Caco-2 (cell line): ENCODE measurements at regions not wholly inside any gene's neighbourhood (a gene's known extent, or its start where the extent isn't known, plus 50 kb on each side); places are given as distances from the start of the nearest gene placed in this dataset.

ENCODE experiments used
- BruUV-seq: library from RNA; stranded (reverse); fragments of 400-500 nt; replicated peaks from 2 replicates; lab custom pipeline; 2021; lab: Mats Ljungman, UMichigan
- CTCF ChIA-PET: fragments of 300-600 bp; sonication (Branson Sonifier 250); formaldehyde crosslinking; loops from one replicate; lab custom pipeline; 2022; ENCODE audit warnings: antibody characterized with exemption; lab: Charles Lee
- POLR2A ChIA-PET: fragments of 300-600 bp; sonication (Branson Sonifier 250); formaldehyde crosslinking; loops from one replicate; lab custom pipeline; 2022; ENCODE audit warnings: antibody characterized with exemption; lab: Charles Lee
- DNase-seq, 2 experiments: peaks; one replicate each; pipeline versions ENCODE4 v3.0.0 to v3.0.0-alpha.2; 2020 to 2022
- H3K27me3 ChIP-seq: replicated peaks from 2 replicates; pipeline ENCODE4 v1.6.0; 2011; ENCODE audit warnings: low read length; ENCODE audit not compliant: control insufficient read depth, insufficient read depth
- H3K36me3 ChIP-seq: 2 replicates; pipeline ENCODE4 v1.5.1; 2011; ENCODE audit warnings: low read length; ENCODE audit not compliant: control insufficient read depth, insufficient read depth
- H3K4me1 ChIP-seq: fragments of 250-450 bp; sonication (Bioruptor Pico); 2 replicates; pipeline ENCODE4 v1.5.1; 2020; ENCODE audit warnings: mild to moderate bottlenecking
- H3K4me3 ChIP-seq: 2 replicates; pipeline ENCODE4 v1.5.1; 2011; ENCODE audit warnings: low read depth, mild to moderate bottlenecking, control low read depth, low read length
- H3K9me3 ChIP-seq: fragments of 250-450 bp; sonication (Bioruptor Pico); 2 replicates; pipeline ENCODE4 v1.5.1; 2020; ENCODE audit warnings: mild to moderate bottlenecking, moderate library complexity
- H3K27ac Mint-ChIP-seq: one replicate; pipeline ENCODE4 v1.8.0; 2022; ENCODE audit warnings: mixed read lengths; ENCODE audit not compliant: unreplicated experiment
- H3K27me3 Mint-ChIP-seq: one replicate; pipeline ENCODE4 v1.8.0; 2022; ENCODE audit warnings: mixed read lengths; ENCODE audit not compliant: insufficient read depth, unreplicated experiment
- H3K36me3 Mint-ChIP-seq: one replicate; pipeline ENCODE4 v1.8.0; 2022; ENCODE audit warnings: mild to moderate bottlenecking, mixed read lengths; ENCODE audit not compliant: insufficient read depth, unreplicated experiment
- H3K4me1 Mint-ChIP-seq: one replicate; pipeline ENCODE4 v1.8.0; 2022; ENCODE audit warnings: low read depth, mixed read lengths; ENCODE audit not compliant: unreplicated experiment
- H3K4me3 Mint-ChIP-seq: one replicate; pipeline ENCODE4 v1.8.0; 2022; ENCODE audit warnings: mild to moderate bottlenecking, moderate library complexity, mixed read lengths; ENCODE audit not compliant: unreplicated experiment
- H3K9me3 Mint-ChIP-seq: one replicate; pipeline ENCODE4 v1.8.0; 2022; ENCODE audit warnings: mixed read lengths; ENCODE audit not compliant: unreplicated experiment
- CTCF ChIP-seq, 2 experiments: fragments of 200-600 bp in 1 of 2; IDR thresholded peaks; 1 replicate in 1 of 2; 2 replicates in 1 of 2; pipeline versions ENCODE4 v1.5.1 to v1.8.0; 2011 to 2022; ENCODE audit warnings: antibody characterized with exemption in 1 of 2, control low read depth in 1 of 2, inconsistent platforms in 1 of 2, low read depth in 1 of 2, low read length in 1 of 2, mild to moderate bottlenecking in 1 of 2, moderate library complexity in 1 of 2; ENCODE audit not compliant: insufficient read depth in 1 of 2, severe bottlenecking in 1 of 2, unreplicated experiment in 1 of 2
- intact Hi-C: fragments of 100-400 bp; cut with micrococcal nuclease; formaldehyde crosslinking; loops from one replicate; pipeline ENCODE4 v1.10.0; 2022; ENCODE audit not compliant: unreplicated experiment

DNA sequence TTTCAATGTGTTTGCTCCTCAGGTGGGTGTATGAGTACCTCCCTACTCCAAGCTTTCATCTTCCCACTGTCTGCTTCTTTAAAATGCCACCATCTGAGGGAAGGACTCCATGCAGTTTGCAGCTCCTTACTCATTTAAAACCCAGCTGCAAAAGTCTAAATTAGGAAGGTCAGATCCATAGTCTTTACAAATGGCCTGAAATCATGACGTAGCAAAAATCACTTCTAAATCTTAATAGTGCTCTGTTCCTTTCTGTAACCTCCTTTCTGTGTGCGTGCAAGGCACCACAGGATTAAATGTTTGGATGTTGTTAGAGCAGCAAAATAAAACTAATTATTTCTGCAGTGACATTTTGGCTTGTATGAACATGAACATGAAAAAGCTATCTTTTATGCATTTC is 366.9 kb upstream of the IGFBP3 start:
- H3K9me3 ChIP-seq: no peaks in the 10 kb centered on the region
- intact Hi-C loops: no loop called here
- no peaks in the 10 kb centered on the region for H3K4me1 ChIP-seq
- Mint-ChIP-seq H3K4me1 (no peaks in the 10 kb centered on the region), H3K4me3 (no peak overlapping the region), H3K36me3 (no peaks in the 10 kb centered on the region), H3K27me3 (no peaks in the 10 kb centered on the region), H3K9me3 (no peaks in the 10 kb centered on the region), H3K27ac (no peak overlapping the region)
- no TSS peak for BruUV-seq
- no peak for DNase-seq
- no peaks in the 10 kb centered on the region for H3K27me3 ChIP-seq
- ChIA-PET CTCF (no interaction called here), POLR2A (no interaction called here)
- no peak for TF ChIP-seq CTCF (IDR thresholded peaks at IDR 0.05; ENCODE audit: insufficient read depth in 1 of 2, low read depth in 1 of 2, low read length in 1 of 2, severe bottlenecking in 1 of 2, unreplicated experiment in 1 of 2)
- no peak overlapping the region for H3K4me3 ChIP-seq
- H3K36me3 ChIP-seq: no peaks in the 10 kb centered on the region

- no peaks in the 10 kb centered on the region for H3K9me3 ChIP-seq
- H3K4me1 ChIP-seq: no peaks in the 10 kb centered on the region
- no peaks in the 10 kb centered on the region for H3K4me1 Mint-ChIP-seq
- no peak for TF ChIP-seq CTCF (IDR thresholded peaks at IDR 0.05; ENCODE audit: insufficient read depth in 1 of 2, low read depth in 1 of 2, low read length in 1 of 2, severe bottlenecking in 1 of 2, unreplicated experiment in 1 of 2)
- ChIA-PET POLR2A (no interaction called here), CTCF (no interaction called here)
- H3K4me3 ChIP-seq: no peak overlapping the region
- no peak overlapping the region for H3K27ac Mint-ChIP-seq
- no TSS peak for BruUV-seq
- DNase-seq: no peak
- H3K36me3 ChIP-seq: no peaks in the 10 kb centered on the region
- no peaks in the 10 kb centered on the region for H3K27me3 Mint-ChIP-seq
- intact Hi-C loops: no loop called here
- no peaks in the 10 kb centered on the region for H3K27me3 ChIP-seq
- H3K4me3 Mint-ChIP-seq: no peak overlapping the region
- no peaks in the 10 kb centered on the region for H3K9me3 Mint-ChIP-seq
- H3K36me3 Mint-ChIP-seq: no peaks in the 10 kb centered on the region
Measured at GRCh38 chr7:46286957-46287356, 365.9 kb upstream of the IGFBP3 start.

- no peak overlapping the region for H3K4me3 ChIP-seq
- Mint-ChIP-seq H3K27ac (no peak overlapping the region), H3K4me1 (peaks cover 2% of the 10 kb centered on the region)
Measured at GRCh38 chr7:46286356-46286755, 365.3 kb upstream of the IGFBP3 start.

More at GRCh38 chr7:46286356-46286755, 365.3 kb upstream of the IGFBP3 start:
- no peak for DNase-seq
- ChIA-PET CTCF (no interaction called here), POLR2A (no interaction called here)
- Histone ChIP-seq H3K4me1 (peaks cover 2% of the 10 kb centered on the region; the same call in 1 of the 2 replicates), H3K9me3 (no peaks in the 10 kb centered on the region), H3K27me3 (no peaks in the 10 kb centered on the region), H3K36me3 (no peaks in the 10 kb centered on the region)
- Mint-ChIP-seq H3K4me3 (no peak overlapping the region), H3K36me3 (no peaks in the 10 kb centered on the region), H3K9me3 (no peaks in the 10 kb centered on the region), H3K27me3 (no peaks in the 10 kb centered on the region)
- TF ChIP-seq CTCF (IDR thresholded peaks at IDR 0.05; ENCODE audit: insufficient read depth in 1 of 2, low read depth in 1 of 2, low read length in 1 of 2, severe bottlenecking in 1 of 2, unreplicated experiment in 1 of 2): no peak
- no TSS peak for BruUV-seq
- intact Hi-C loops: no loop called here
